Vagina (tissue), 2 donors: ENCODE measurements at regions not wholly inside any gene's neighbourhood (a gene's known extent, or its start where the extent isn't known, plus 50 kb on each side); places are given as distances from the start of the nearest gene placed in this dataset.

Source experiments
- DNase-seq, 2 donors: peaks; one replicate each; pipeline ENCODE4 v3.0.0-alpha.2; 2017; ENCODE audit errors: extremely low spot score in 2 of 2
- H3K27ac ChIP-seq: fragments of 200-600 bp; sonication (generic); one replicate; pipeline ENCODE4 v1.5.1; 2019
- H3K27me3 ChIP-seq: fragments of 200-600 bp; sonication (generic); one replicate; pipeline ENCODE4 v1.5.1; 2019
- H3K36me3 ChIP-seq, 2 donors: fragments of 200-600 bp; sonication (generic); one replicate each; pipeline ENCODE4 v1.5.1; 2017 to 2019
- H3K4me1 ChIP-seq: fragments of 200-600 bp; sonication (generic); one replicate; pipeline ENCODE4 v1.5.1; 2019
- H3K4me3 ChIP-seq, 2 donors: fragments of 200-600 bp; sonication (generic); 1 replicate in 1 of 2; 2 replicates in 1 of 2; pipeline ENCODE4 v1.5.1; 2016 to 2019
- H3K9me3 ChIP-seq: fragments of 200-600 bp; sonication (generic); one replicate; pipeline ENCODE4 v1.5.1; 2019
- POLR2A ChIP-seq, 2 donors: fragments of 450-650 bp; IDR thresholded peaks; one replicate each; pipeline ENCODE4 v1.6.1; 2017; ENCODE audit warnings: antibody characterized with exemption in 2 of 2, mild to moderate bottlenecking in 2 of 2, moderate library complexity in 2 of 2
- POLR2AphosphoS5 ChIP-seq, 2 donors: sonication (generic); formaldehyde crosslinking; IDR thresholded peaks; one replicate each; pipeline ENCODE4 v1.9.0; 2017; ENCODE audit warnings: antibody characterized with exemption in 2 of 2, mild to moderate bottlenecking in 2 of 2, low read depth in 1 of 2; ENCODE audit not compliant: insufficient read depth in 1 of 2
- intact Hi-C: fragments of 100-400 bp; cut with DNase I; formaldehyde crosslinking; loops from one replicate; pipeline ENCODE4 v1.15.1; 2023
- TF ChIP-seq, protein P1 (sequence below), 3 experiments: fragments of 450-650 bp in 2 of 3; fragments of 200-600 bp in 1 of 3; sonication (generic) in 1 of 3; IDR thresholded peaks; one replicate each; pipeline ENCODE4 v1.5.1; 2017 to 2019; ENCODE audit warnings: antibody characterized with exemption in 3 of 3, mild to moderate bottlenecking in 2 of 3, moderate library complexity in 2 of 3

DNA sequence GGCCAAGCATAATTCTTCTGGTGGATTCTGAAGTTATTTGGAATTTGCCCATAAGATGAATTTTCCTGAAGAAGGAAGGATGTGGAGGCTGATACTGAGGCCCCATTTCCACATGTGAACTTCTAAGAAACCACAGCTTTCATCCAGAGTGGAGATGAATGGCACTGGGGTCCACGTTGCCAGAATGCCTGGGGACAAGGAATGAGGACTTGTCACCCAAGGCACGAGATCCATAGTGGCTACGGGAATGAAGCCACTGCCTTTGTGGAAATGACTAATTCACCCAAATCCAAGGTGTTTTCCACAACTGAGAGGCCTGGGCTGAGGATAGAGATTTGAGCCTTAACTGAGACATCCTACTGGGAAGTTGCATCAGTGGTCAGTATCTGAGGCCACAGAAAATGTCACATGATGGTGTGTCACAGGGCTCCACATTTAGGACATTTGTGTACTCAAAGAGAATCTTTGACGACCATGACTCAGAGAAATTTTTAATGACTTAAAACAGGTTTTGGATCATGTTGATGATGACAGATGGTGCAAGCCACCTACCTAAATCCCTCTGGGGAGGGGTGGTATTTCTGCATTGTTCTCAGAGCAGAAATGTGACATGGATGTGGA lies 286.1 kb downstream of the SOX11 start:
- intact Hi-C loops, result no loop called here
- Histone ChIP-seq H3K27ac (no peak overlapping the region), H3K9me3 (no peaks in the 10 kb centered on the region), H3K4me1 (no peaks in the 10 kb centered on the region), H3K27me3 (no peaks in the 10 kb centered on the region), H3K4me3 (no peak overlapping the region), H3K36me3 (no peaks in the 10 kb centered on the region)
- TF ChIP-seq POLR2AphosphoS5 (IDR thresholded peaks at IDR 0.05; ENCODE audit: insufficient read depth in 1 of 2, low read depth in 1 of 2) (no peak), POLR2A (IDR thresholded peaks at IDR 0.05) (no peak)
- TF ChIP-seq, protein P1, sequence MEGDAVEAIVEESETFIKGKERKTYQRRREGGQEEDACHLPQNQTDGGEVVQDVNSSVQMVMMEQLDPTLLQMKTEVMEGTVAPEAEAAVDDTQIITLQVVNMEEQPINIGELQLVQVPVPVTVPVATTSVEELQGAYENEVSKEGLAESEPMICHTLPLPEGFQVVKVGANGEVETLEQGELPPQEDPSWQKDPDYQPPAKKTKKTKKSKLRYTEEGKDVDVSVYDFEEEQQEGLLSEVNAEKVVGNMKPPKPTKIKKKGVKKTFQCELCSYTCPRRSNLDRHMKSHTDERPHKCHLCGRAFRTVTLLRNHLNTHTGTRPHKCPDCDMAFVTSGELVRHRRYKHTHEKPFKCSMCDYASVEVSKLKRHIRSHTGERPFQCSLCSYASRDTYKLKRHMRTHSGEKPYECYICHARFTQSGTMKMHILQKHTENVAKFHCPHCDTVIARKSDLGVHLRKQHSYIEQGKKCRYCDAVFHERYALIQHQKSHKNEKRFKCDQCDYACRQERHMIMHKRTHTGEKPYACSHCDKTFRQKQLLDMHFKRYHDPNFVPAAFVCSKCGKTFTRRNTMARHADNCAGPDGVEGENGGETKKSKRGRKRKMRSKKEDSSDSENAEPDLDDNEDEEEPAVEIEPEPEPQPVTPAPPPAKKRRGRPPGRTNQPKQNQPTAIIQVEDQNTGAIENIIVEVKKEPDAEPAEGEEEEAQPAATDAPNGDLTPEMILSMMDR (IDR thresholded peaks at IDR 0.05), result no peak
- no peak for DNase-seq

DNA sequence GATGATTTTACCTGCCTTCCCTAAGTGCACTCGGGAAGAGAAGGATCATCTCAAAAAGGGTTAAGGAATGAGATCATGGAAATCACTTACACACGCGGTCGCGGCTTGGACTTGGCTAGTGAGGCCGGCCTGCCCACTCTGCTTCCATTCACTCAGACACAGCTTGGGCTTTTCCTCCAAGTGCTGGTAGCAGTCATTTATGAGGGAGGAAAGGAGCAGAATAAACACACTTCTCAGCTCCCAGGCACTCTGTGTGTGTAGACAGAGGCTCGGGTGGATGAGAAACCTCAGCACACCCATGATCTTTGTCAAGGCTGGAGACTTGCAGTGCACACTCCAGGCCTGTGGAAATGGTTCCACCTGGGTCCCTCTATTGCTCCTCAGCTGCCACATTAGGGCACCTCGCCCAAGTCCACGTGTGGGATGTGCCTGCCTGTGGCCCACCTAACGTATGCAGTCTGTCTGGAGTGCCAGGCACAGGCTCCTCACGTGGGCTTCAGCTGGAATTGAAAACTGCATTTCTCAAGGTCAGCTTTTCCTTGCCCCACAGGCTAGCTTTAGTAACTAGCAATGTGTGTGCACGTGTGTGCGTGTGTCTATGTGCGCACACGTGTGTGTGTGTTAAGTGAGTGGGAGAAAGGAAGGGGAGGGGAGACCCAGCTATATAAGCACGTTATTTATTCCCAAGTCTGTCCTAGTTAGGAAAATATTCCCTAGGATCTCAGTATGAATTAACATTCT lies 288.4 kb downstream of the SOX11 start:
- TF ChIP-seq, protein P1 (IDR thresholded peaks at IDR 0.05), result no peak
- TF ChIP-seq POLR2AphosphoS5 (IDR thresholded peaks at IDR 0.05; ENCODE audit: insufficient read depth in 1 of 2, low read depth in 1 of 2) (no peak), POLR2A (IDR thresholded peaks at IDR 0.05) (no peak)
- H3K27ac ChIP-seq, result no peak overlapping the region
- H3K27me3 ChIP-seq, result no peaks in the 10 kb centered on the region
- DNase-seq, result no peak
- H3K36me3 ChIP-seq, result no peaks in the 10 kb centered on the region
- H3K4me1 ChIP-seq, result no peaks in the 10 kb centered on the region
- intact Hi-C loops, result no loop called here
- no peaks in the 10 kb centered on the region for H3K9me3 ChIP-seq
- H3K4me3 ChIP-seq, result no peak overlapping the region

DNA sequence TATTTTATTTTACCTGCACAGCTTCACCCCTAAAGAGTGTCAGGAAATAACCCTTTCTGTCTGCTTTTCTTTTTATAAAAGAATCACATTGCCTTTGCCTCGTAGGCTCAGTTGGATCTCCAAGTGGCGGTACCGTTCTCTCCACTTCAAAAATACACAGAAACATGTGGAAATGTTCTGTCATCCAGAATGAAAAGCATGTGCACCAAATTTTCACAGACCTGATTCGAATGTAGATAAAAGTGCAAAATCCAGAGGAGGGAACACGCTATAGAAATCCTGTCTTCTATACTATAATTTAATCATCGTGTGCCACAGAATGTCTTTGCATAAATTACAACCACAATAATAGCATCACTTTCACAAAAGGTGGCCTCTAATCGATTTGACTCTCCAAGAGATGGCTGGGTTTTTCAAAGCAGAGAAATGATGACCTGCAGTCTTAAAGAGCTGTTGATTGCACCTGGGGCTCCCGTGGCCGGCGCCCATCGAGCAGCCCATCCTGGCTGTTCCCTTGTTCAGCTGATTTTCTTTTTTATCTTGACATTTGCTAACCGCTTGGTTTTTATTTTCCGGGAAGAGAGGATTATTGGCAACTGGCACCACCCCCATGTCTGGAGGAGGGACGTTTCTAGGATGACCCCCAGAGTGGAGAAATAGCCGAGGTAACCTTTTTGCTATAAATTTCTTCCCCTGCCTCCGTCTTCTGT lies 290.2 kb downstream of the SOX11 start:
- H3K4me3 ChIP-seq, result no peak overlapping the region
- intact Hi-C loops, result no loop called here
- no peak overlapping the region for H3K27ac ChIP-seq
- H3K36me3 ChIP-seq, result no peaks in the 10 kb centered on the region
- H3K9me3 ChIP-seq, result no peaks in the 10 kb centered on the region
- no peak for DNase-seq
- H3K27me3 ChIP-seq, result no peaks in the 10 kb centered on the region
- TF ChIP-seq POLR2AphosphoS5 (IDR thresholded peaks at IDR 0.05; ENCODE audit: insufficient read depth in 1 of 2, low read depth in 1 of 2) (no peak), POLR2A (IDR thresholded peaks at IDR 0.05) (no peak)
- TF ChIP-seq, protein P1 (IDR thresholded peaks at IDR 0.05), result no peak
- no peaks in the 10 kb centered on the region for H3K4me1 ChIP-seq

DNA sequence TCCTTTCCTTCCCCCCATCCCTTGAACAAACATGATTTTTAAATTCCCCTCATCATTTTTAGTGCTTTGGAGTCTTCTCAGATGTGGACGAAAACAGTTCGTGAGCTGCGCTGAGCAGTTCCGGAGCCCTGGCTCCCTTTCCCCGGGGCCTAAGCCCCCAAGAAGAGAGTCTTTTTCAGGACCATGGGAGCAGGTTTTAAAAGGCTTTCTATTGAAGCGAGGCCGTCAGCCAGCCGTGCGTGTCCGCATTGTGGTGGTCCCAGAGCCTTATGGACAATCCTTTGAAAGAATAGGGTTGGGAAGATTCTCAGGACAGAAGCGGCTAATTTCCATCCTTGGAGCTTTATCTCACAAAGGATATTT lies 290.7 kb downstream of the SOX11 start:
- no peaks in the 10 kb centered on the region for H3K4me1 ChIP-seq
- no peak for TF ChIP-seq POLR2AphosphoS5 (IDR thresholded peaks at IDR 0.05; ENCODE audit: insufficient read depth in 1 of 2, low read depth in 1 of 2)
- no peak for TF ChIP-seq POLR2A (IDR thresholded peaks at IDR 0.05)
- TF ChIP-seq, protein P1 (IDR thresholded peaks at IDR 0.05), result no peak
- no peaks in the 10 kb centered on the region for H3K9me3 ChIP-seq
- H3K36me3 ChIP-seq, result no peaks in the 10 kb centered on the region
- H3K27ac ChIP-seq, result no peak overlapping the region
- no peak overlapping the region for H3K4me3 ChIP-seq
- H3K27me3 ChIP-seq, result no peaks in the 10 kb centered on the region
- intact Hi-C loops, result no loop called here
- DNase-seq, result no peak
